ENCODE measurements at regions not wholly inside any gene's neighbourhood (a gene's known extent, or its start where the extent isn't known, plus 50 kb on each side); places are given as distances from the start of the nearest gene placed in this dataset.
"Not testable (repeated sequence)": the region's sequence is repeated elsewhere in the genome, so short reads cannot be mapped to it uniquely, and the experiment has no call there.

GRCh38 chr7:112665709-112666108, 124.5 kb downstream of the TMEM168 start:
- Histone ChIP-seq H3K27me3 (no peaks in the 10 kb centered on the region), H3K36me3 (no peaks in the 10 kb centered on the region), H3K27ac (no peak overlapping the region), H3K9me3 (no peaks in the 10 kb centered on the region), H3K4me1 (ENCODE audit: control insufficient read depth in 1 of 2, insufficient read depth in 1 of 2, low read depth in 1 of 2, low read length in 1 of 2) (no peaks in the 10 kb centered on the region), H3K4me3 (ENCODE audit: low read depth in 1 of 2, low read length in 1 of 2) (no peak overlapping the region)
- no peak for TF ChIP-seq CTCF (IDR thresholded peaks at IDR 0.05)

GRCh38 chr7:112668561-112668960, 121.6 kb downstream of the TMEM168 start:
- H3K27me3 ChIP-seq: no peaks in the 10 kb centered on the region
- no peaks in the 10 kb centered on the region for H3K36me3 ChIP-seq
- no peaks in the 10 kb centered on the region for H3K9me3 ChIP-seq
- no peak overlapping the region for H3K27ac ChIP-seq
- H3K4me1 ChIP-seq (ENCODE audit: control insufficient read depth in 1 of 2, insufficient read depth in 1 of 2, low read depth in 1 of 2, low read length in 1 of 2): no peaks in the 10 kb centered on the region
- no peak for TF ChIP-seq CTCF (IDR thresholded peaks at IDR 0.05)
- no peak overlapping the region for H3K4me3 ChIP-seq (ENCODE audit: low read depth in 1 of 2, low read length in 1 of 2)

GRCh38 chr7:112669306-112669705, 120.9 kb downstream of the TMEM168 start:
- Histone ChIP-seq H3K36me3 (no peaks in the 10 kb centered on the region), H3K4me1 (ENCODE audit: control insufficient read depth in 1 of 2, insufficient read depth in 1 of 2, low read depth in 1 of 2, low read length in 1 of 2) (no peaks in the 10 kb centered on the region), H3K27me3 (no peaks in the 10 kb centered on the region), H3K9me3 (no peaks in the 10 kb centered on the region), H3K27ac (no peak overlapping the region), H3K4me3 (ENCODE audit: low read depth in 1 of 2, low read length in 1 of 2) (no peak overlapping the region)
- no peak for TF ChIP-seq CTCF (IDR thresholded peaks at IDR 0.05)

GRCh38 chr7:112670193-112670592, 120.0 kb downstream of the TMEM168 start:
- Histone ChIP-seq H3K4me1 (ENCODE audit: control insufficient read depth in 1 of 2, insufficient read depth in 1 of 2, low read depth in 1 of 2, low read length in 1 of 2) (no peaks in the 10 kb centered on the region), H3K4me3 (ENCODE audit: low read depth in 1 of 2, low read length in 1 of 2) (no peak overlapping the region), H3K9me3 (no peaks in the 10 kb centered on the region), H3K27ac (no peak overlapping the region), H3K27me3 (no peaks in the 10 kb centered on the region), H3K36me3 (no peaks in the 10 kb centered on the region)
- no peak for TF ChIP-seq CTCF (IDR thresholded peaks at IDR 0.05)

- Histone ChIP-seq H3K9me3 (no peaks in the 10 kb centered on the region), H3K36me3 (no peaks in the 10 kb centered on the region), H3K4me1 (ENCODE audit: control insufficient read depth in 1 of 2, insufficient read depth in 1 of 2, low read depth in 1 of 2, low read length in 1 of 2) (no peaks in the 10 kb centered on the region), H3K27ac (no peak overlapping the region), H3K27me3 (no peaks in the 10 kb centered on the region), H3K4me3 (ENCODE audit: low read depth in 1 of 2, low read length in 1 of 2) (no peak overlapping the region)
- TF ChIP-seq CTCF (IDR thresholded peaks at IDR 0.05): no peak
These were observed 111.6 kb downstream of the TMEM168 start for GRCh38 chr7:112678626-112679025.

- H3K27me3 ChIP-seq; H3K36me3 ChIP-seq; H3K9me3 ChIP-seq; H3K4me1 ChIP-seq (ENCODE audit: control insufficient read depth in 1 of 2, insufficient read depth in 1 of 2, low read depth in 1 of 2, low read length in 1 of 2); H3K27ac ChIP-seq; H3K4me3 ChIP-seq (ENCODE audit: low read depth in 1 of 2, low read length in 1 of 2): not testable (repeated sequence)
These were observed 100.6 kb downstream of the TMEM168 start for GRCh38 chr7:112689466-112690177.

All from neutrophil (primary cell).